ENCODE measurements at regions not wholly inside any gene's neighbourhood (a gene's known extent, or its start where the extent isn't known, plus 50 kb on each side); places are given as distances from the start of the nearest gene placed in this dataset.
"Not testable (repeated sequence)": the region's sequence is repeated elsewhere in the genome, so short reads cannot be mapped to it uniquely, and the experiment has no call there.

DNA sequence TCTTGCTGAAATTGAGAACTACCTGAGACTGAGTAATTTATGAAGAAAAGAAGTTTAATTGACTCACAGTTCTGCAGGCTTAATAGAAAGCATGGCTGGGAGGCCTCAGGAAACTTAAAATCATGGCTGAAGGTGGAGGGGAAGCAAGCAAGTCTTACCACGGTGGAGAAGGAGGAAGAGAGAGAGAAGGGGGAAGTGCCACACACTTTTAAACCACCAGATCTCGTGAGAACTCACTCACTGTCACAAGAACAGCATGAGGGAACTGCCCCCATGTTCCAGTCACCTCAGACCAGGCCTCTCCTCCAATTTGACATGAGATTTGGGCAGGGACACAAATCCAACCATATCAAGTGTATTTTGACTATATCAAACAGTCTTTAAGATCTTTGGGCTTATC, 668.3 kb downstream of the SLCO4C1 start:
- TF ChIP-seq, protein P1, sequence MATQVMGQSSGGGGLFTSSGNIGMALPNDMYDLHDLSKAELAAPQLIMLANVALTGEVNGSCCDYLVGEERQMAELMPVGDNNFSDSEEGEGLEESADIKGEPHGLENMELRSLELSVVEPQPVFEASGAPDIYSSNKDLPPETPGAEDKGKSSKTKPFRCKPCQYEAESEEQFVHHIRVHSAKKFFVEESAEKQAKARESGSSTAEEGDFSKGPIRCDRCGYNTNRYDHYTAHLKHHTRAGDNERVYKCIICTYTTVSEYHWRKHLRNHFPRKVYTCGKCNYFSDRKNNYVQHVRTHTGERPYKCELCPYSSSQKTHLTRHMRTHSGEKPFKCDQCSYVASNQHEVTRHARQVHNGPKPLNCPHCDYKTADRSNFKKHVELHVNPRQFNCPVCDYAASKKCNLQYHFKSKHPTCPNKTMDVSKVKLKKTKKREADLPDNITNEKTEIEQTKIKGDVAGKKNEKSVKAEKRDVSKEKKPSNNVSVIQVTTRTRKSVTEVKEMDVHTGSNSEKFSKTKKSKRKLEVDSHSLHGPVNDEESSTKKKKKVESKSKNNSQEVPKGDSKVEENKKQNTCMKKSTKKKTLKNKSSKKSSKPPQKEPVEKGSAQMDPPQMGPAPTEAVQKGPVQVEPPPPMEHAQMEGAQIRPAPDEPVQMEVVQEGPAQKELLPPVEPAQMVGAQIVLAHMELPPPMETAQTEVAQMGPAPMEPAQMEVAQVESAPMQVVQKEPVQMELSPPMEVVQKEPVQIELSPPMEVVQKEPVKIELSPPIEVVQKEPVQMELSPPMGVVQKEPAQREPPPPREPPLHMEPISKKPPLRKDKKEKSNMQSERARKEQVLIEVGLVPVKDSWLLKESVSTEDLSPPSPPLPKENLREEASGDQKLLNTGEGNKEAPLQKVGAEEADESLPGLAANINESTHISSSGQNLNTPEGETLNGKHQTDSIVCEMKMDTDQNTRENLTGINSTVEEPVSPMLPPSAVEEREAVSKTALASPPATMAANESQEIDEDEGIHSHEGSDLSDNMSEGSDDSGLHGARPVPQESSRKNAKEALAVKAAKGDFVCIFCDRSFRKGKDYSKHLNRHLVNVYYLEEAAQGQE (IDR thresholded peaks at IDR 0.05; ENCODE audit: insufficient read depth in 1 of 2, low read depth in 2 of 2, low read length in 1 of 2): not testable (repeated sequence)
- TF ChIP-seq SIN3A (IDR thresholded peaks at IDR 0.05; ENCODE audit: borderline replicate concordance, insufficient read depth, low read depth, low read length): not testable (repeated sequence)
